ENCODE measurements at regions not wholly inside any gene's neighbourhood (a gene's known extent, or its start where the extent isn't known, plus 50 kb on each side); places are given as distances from the start of the nearest gene placed in this dataset.
"Not testable (repeated sequence)": the region's sequence is repeated elsewhere in the genome, so short reads cannot be mapped to it uniquely, and the experiment has no call there.

GRCh38 chr5:18461766-18462165, 827.5 kb downstream of the TAF11L14 start:
- Histone ChIP-seq H3K4me3 (no peak overlapping the region), H3K4me1 (no peaks in the 10 kb centered on the region), H3K9me3 (no peaks in the 10 kb centered on the region), H3K27me3 (no peaks in the 10 kb centered on the region), H3K27ac (no peak overlapping the region), H3K36me3 (no peaks in the 10 kb centered on the region)
- intact Hi-C loops (cut with DNase I) = no loop called here
- TF ChIP-seq CTCF (IDR thresholded peaks at IDR 0.05) = no peak
- no peak for DNase-seq (ENCODE audit: low spot score in 2 of 2)

- no peaks in the 10 kb centered on the region for H3K27me3 ChIP-seq
- H3K4me1 ChIP-seq = no peaks in the 10 kb centered on the region
- intact Hi-C loops (cut with DNase I) = no loop called here
- no peak overlapping the region for H3K27ac ChIP-seq
- no peak for DNase-seq (ENCODE audit: low spot score in 2 of 2)
- TF ChIP-seq CTCF (IDR thresholded peaks at IDR 0.05) = peak in 2 of 3 experiments; percentile 22 to 36
- no peaks in the 10 kb centered on the region for H3K9me3 ChIP-seq
- no peak overlapping the region for H3K4me3 ChIP-seq
- no peaks in the 10 kb centered on the region for H3K36me3 ChIP-seq
Measured at GRCh38 chr5:18465833-18466681, 831.8 kb downstream of the TAF11L14 start.

GRCh38 chr5:18466731-18467130, 832.5 kb downstream of the TAF11L14 start:
- H3K4me3 ChIP-seq = no peak overlapping the region
- no peak for TF ChIP-seq CTCF (IDR thresholded peaks at IDR 0.05)
- no peak for DNase-seq (ENCODE audit: low spot score in 2 of 2)
- intact Hi-C loops (cut with DNase I) = no loop called here
- no peaks in the 10 kb centered on the region for H3K4me1 ChIP-seq
- no peaks in the 10 kb centered on the region for H3K27me3 ChIP-seq
- no peaks in the 10 kb centered on the region for H3K36me3 ChIP-seq
- H3K9me3 ChIP-seq = no peaks in the 10 kb centered on the region
- no peak overlapping the region for H3K27ac ChIP-seq

- H3K36me3 ChIP-seq; H3K27ac ChIP-seq; H3K27me3 ChIP-seq; DNase-seq (ENCODE audit: low spot score in 2 of 2); H3K9me3 ChIP-seq; H3K4me3 ChIP-seq; H3K4me1 ChIP-seq; intact Hi-C loops (cut with DNase I): not testable (repeated sequence)
Measured at GRCh38 chr5:18471791-18472190, 837.5 kb downstream of the TAF11L14 start.

- no peaks in the 10 kb centered on the region for H3K9me3 ChIP-seq
- no peak overlapping the region for H3K27ac ChIP-seq
- H3K4me3 ChIP-seq = no peak overlapping the region
- intact Hi-C loops (cut with DNase I) = no loop called here
- H3K36me3 ChIP-seq = no peaks in the 10 kb centered on the region
- DNase-seq (ENCODE audit: low spot score in 2 of 2) = no peak
- TF ChIP-seq CTCF (IDR thresholded peaks at IDR 0.05) = no peak
- H3K4me1 ChIP-seq = no peaks in the 10 kb centered on the region
- H3K27me3 ChIP-seq = no peaks in the 10 kb centered on the region
Measured at GRCh38 chr5:18483451-18483850, 849.2 kb downstream of the TAF11L14 start.

- TF ChIP-seq CTCF (IDR thresholded peaks at IDR 0.05) = no peak
- no peak for DNase-seq (ENCODE audit: low spot score in 2 of 2)
- Histone ChIP-seq H3K27me3 (no peaks in the 10 kb centered on the region), H3K4me1 (no peaks in the 10 kb centered on the region), H3K27ac (no peak overlapping the region), H3K9me3 (no peaks in the 10 kb centered on the region), H3K4me3 (no peak overlapping the region), H3K36me3 (no peaks in the 10 kb centered on the region)
- intact Hi-C loops (cut with DNase I) = no loop called here
Measured at GRCh38 chr5:18487928-18488480, 853.7 kb downstream of the TAF11L14 start.
